HepG2 (cell line): ENCODE measurements at regions not wholly inside any gene's neighbourhood (a gene's known extent, or its start where the extent isn't known, plus 50 kb on each side); places are given as distances from the start of the nearest gene placed in this dataset.

Experiments
- ATF2 ChIP-seq: sonication (generic); formaldehyde crosslinking; IDR thresholded peaks from 2 replicates; pipeline ENCODE4 v1.4.0; 2020; ENCODE audit warnings: missing genetic modification reagents
- CEBPG ChIP-seq: IDR thresholded peaks from 2 replicates; pipeline ENCODE4 v1.6.1; 2016
- IKZF4 ChIP-seq: sonication (generic); formaldehyde crosslinking; IDR thresholded peaks from 2 replicates; pipeline ENCODE4 v1.5.1; 2020; ENCODE audit warnings: borderline replicate concordance, mild to moderate bottlenecking, low read depth, missing genetic modification reagents; ENCODE audit errors: not compliant biosample characterization
- MAX ChIP-seq: IDR thresholded peaks from 2 replicates; pipeline ENCODE4 v1.6.1; 2012; ENCODE audit warnings: inconsistent platforms
- POGZ ChIP-seq: sonication (generic); formaldehyde crosslinking; IDR thresholded peaks from 2 replicates; pipeline ENCODE4 v1.4.0; 2020; ENCODE audit warnings: mild to moderate bottlenecking, missing genetic modification reagents
- POLR2AphosphoS5 ChIP-seq: IDR thresholded peaks from 2 replicates; pipeline ENCODE4 v1.6.1; 2012; ENCODE audit warnings: low read depth, low read length
- REXO4 ChIP-seq: sonication (generic); formaldehyde crosslinking; IDR thresholded peaks from 2 replicates; pipeline ENCODE4 v1.8.0; 2022; ENCODE audit warnings: missing genetic modification reagents, mild to moderate bottlenecking, borderline replicate concordance
- RXRA ChIP-seq: sonication (generic); formaldehyde crosslinking; IDR thresholded peaks from 2 replicates; pipeline ENCODE4 v1.5.1; 2020; ENCODE audit warnings: missing genetic modification reagents
- SP1 ChIP-seq, 2 experiments: fragments of 450-650 bp in 1 of 2; sonication (generic) in 1 of 2; formaldehyde crosslinking in 1 of 2; IDR thresholded peaks; 2 replicates each; pipeline versions ENCODE4 v1.4.0 to v1.6.1; 2016 to 2020; ENCODE audit warnings: missing genetic modification reagents in 1 of 2
- TCF7 ChIP-seq: sonication (generic); IDR thresholded peaks from 2 replicates; pipeline ENCODE4 v1.6.1; 2016; ENCODE audit warnings: antibody characterized with exemption, low read depth
- ZNF225 ChIP-seq: sonication (generic); formaldehyde crosslinking; IDR thresholded peaks from 2 replicates; pipeline ENCODE4 v1.4.0; 2020; ENCODE audit warnings: mild to moderate bottlenecking, missing genetic modification reagents
- ZNF292 ChIP-seq: sonication (generic); formaldehyde crosslinking; IDR thresholded peaks from 2 replicates; pipeline ENCODE4 v1.8.1; 2022; ENCODE audit warnings: mild to moderate bottlenecking, low read depth, missing genetic modification reagents, borderline replicate concordance
- ZNF451 ChIP-seq: sonication (generic); formaldehyde crosslinking; IDR thresholded peaks from 2 replicates; pipeline ENCODE4 v1.5.0; 2020; ENCODE audit warnings: mild to moderate bottlenecking, missing genetic modification reagents

GRCh38 chr13:22563272-22563671, 617.5 kb upstream of the SGCG start:
- no peak for TF ChIP-seq ZNF225 (CRISPR knock-in tag)
- TF ChIP-seq CEBPG (CRISPR knock-in tag) = no peak
- no peak for TF ChIP-seq MAX
- no peak for TF ChIP-seq POGZ (CRISPR knock-in tag)
- TF ChIP-seq ZNF292 (CRISPR knock-in tag) = no peak
- TF ChIP-seq ATF2 (CRISPR knock-in tag) = no peak
- TF ChIP-seq IKZF4 (CRISPR knock-in tag) = no peak
- no peak for TF ChIP-seq POLR2AphosphoS5
- TF ChIP-seq ZNF451 = no peak
- no peak for TF ChIP-seq RXRA (CRISPR knock-in tag)
- no peak for TF ChIP-seq REXO4 (CRISPR knock-in tag)
- no peak for TF ChIP-seq TCF7
- TF ChIP-seq SP1 (IDR thresholded peaks at IDR 0.05) = no peak
- TF ChIP-seq SP1 (CRISPR knock-in tag; IDR thresholded peaks at IDR 0.05) = no peak
